Peyer's patch (tissue), 4 donors: ENCODE measurements at regions not wholly inside any gene's neighbourhood (a gene's known extent, or its start where the extent isn't known, plus 50 kb on each side); places are given as distances from the start of the nearest gene placed in this dataset.

Source experiments
- DNase-seq, 3 donors: peaks; one replicate each; pipeline ENCODE4 v3.0.0-alpha.2; 2017 to 2019
- H3K27ac ChIP-seq, 4 donors: fragments of 200-600 bp; sonication (generic); one replicate each; pipeline ENCODE4 v1.5.1; 2016 to 2019
- H3K27me3 ChIP-seq, 2 donors: fragments of 200-600 bp; sonication (generic); one replicate each; pipeline ENCODE4 v1.5.1; 2019
- H3K36me3 ChIP-seq, 3 donors: fragments of 200-600 bp; sonication (generic); one replicate each; pipeline ENCODE4 v1.5.1; 2016 to 2019
- H3K4me1 ChIP-seq, 4 donors: fragments of 200-600 bp; sonication (generic); one replicate each; pipeline ENCODE4 v1.5.1; 2016 to 2019
- H3K4me3 ChIP-seq, 4 donors: fragments of 200-600 bp; sonication (generic); 1 replicate in 3 of 4; 2 replicates in 1 of 4; pipeline ENCODE4 v1.5.1; 2016 to 2019; ENCODE audit warnings: mild to moderate bottlenecking in 1 of 4
- H3K9me3 ChIP-seq, 4 donors: fragments of 200-600 bp; sonication (generic); one replicate each; pipeline ENCODE4 v1.5.1; 2016 to 2019; ENCODE audit warnings: mild to moderate bottlenecking in 1 of 4
- CTCF ChIP-seq, 6 experiments: fragments of 450-650 bp in 4 of 6; fragments of 200-600 bp in 2 of 6; sonication (generic) in 1 of 6; IDR thresholded peaks; one replicate each; pipeline ENCODE4 v1.5.1; 2017 to 2019; ENCODE audit warnings: antibody characterized with exemption in 6 of 6, mild to moderate bottlenecking in 3 of 6, moderate library complexity in 1 of 6
- POLR2A ChIP-seq, 2 donors: fragments of 450-650 bp; IDR thresholded peaks; one replicate each; pipeline ENCODE4 v1.5.1; 2017; ENCODE audit warnings: antibody characterized with exemption in 2 of 2, mild to moderate bottlenecking in 2 of 2, moderate library complexity in 2 of 2

- TF ChIP-seq POLR2A (IDR thresholded peaks at IDR 0.05) (no peak), CTCF (IDR thresholded peaks at IDR 0.05) (no peak)
- Histone ChIP-seq H3K36me3 (no peaks in the 10 kb centered on the region), H3K4me1 (no peaks in the 10 kb centered on the region), H3K9me3 (no peaks in the 10 kb centered on the region), H3K27me3 (no peaks in the 10 kb centered on the region), H3K4me3 (no peak overlapping the region), H3K27ac (no peak overlapping the region)
- no peak for DNase-seq
Measured at GRCh38 chr14:61994589-61994988, 232.4 kb downstream of the SNAPC1 start.

- Histone ChIP-seq H3K36me3 (no peaks in the 10 kb centered on the region), H3K4me1 (no peaks in the 10 kb centered on the region), H3K9me3 (no peaks in the 10 kb centered on the region), H3K4me3 (no peak overlapping the region), H3K27ac (no peak overlapping the region), H3K27me3 (no peaks in the 10 kb centered on the region)
- no peak for TF ChIP-seq CTCF (IDR thresholded peaks at IDR 0.05)
- TF ChIP-seq POLR2A (IDR thresholded peaks at IDR 0.05), result no peak
- no peak for DNase-seq
Measured at GRCh38 chr14:61996753-61997152, 234.5 kb downstream of the SNAPC1 start.

- H3K4me3 ChIP-seq, result no peak overlapping the region
- H3K27ac ChIP-seq, result no peak overlapping the region
- no peaks in the 10 kb centered on the region for H3K4me1 ChIP-seq
- no peak for TF ChIP-seq POLR2A (IDR thresholded peaks at IDR 0.05)
- TF ChIP-seq CTCF (IDR thresholded peaks at IDR 0.05), result no peak
- H3K27me3 ChIP-seq, result no peaks in the 10 kb centered on the region
- DNase-seq, result no peak
- no peaks in the 10 kb centered on the region for H3K9me3 ChIP-seq
- no peaks in the 10 kb centered on the region for H3K36me3 ChIP-seq
Measured at GRCh38 chr14:61997161-61997560, 234.9 kb downstream of the SNAPC1 start.

GRCh38 chr14:62001963-62002362 is 239.7 kb downstream of the SNAPC1 start:
- Histone ChIP-seq H3K27ac (no peak overlapping the region), H3K36me3 (no peaks in the 10 kb centered on the region), H3K9me3 (no peaks in the 10 kb centered on the region), H3K4me3 (no peak overlapping the region), H3K4me1 (no peaks in the 10 kb centered on the region), H3K27me3 (no peaks in the 10 kb centered on the region)
- no peak for TF ChIP-seq POLR2A (IDR thresholded peaks at IDR 0.05)
- TF ChIP-seq CTCF (IDR thresholded peaks at IDR 0.05), result no peak
- DNase-seq, result no peak

GRCh38 chr14:62002642-62003041 is 240.4 kb downstream of the SNAPC1 start:
- no peaks in the 10 kb centered on the region for H3K36me3 ChIP-seq
- H3K9me3 ChIP-seq, result no peaks in the 10 kb centered on the region
- H3K4me3 ChIP-seq, result no peak overlapping the region
- DNase-seq, result no peak
- TF ChIP-seq CTCF (IDR thresholded peaks at IDR 0.05) (no peak), POLR2A (IDR thresholded peaks at IDR 0.05) (no peak)
- H3K27ac ChIP-seq, result no peak overlapping the region
- no peaks in the 10 kb centered on the region for H3K4me1 ChIP-seq
- H3K27me3 ChIP-seq, result no peaks in the 10 kb centered on the region

GRCh38 chr14:62003701-62004100 is 241.5 kb downstream of the SNAPC1 start:
- Histone ChIP-seq H3K9me3 (no peaks in the 10 kb centered on the region), H3K4me3 (no peak overlapping the region), H3K27ac (no peak overlapping the region), H3K4me1 (no peaks in the 10 kb centered on the region), H3K36me3 (no peaks in the 10 kb centered on the region), H3K27me3 (no peaks in the 10 kb centered on the region)
- DNase-seq, result no peak
- no peak for TF ChIP-seq CTCF (IDR thresholded peaks at IDR 0.05)
- TF ChIP-seq POLR2A (IDR thresholded peaks at IDR 0.05), result no peak
